PC-9 (cell line): ENCODE measurements at regions not wholly inside any gene's neighbourhood (a gene's known extent, or its start where the extent isn't known, plus 50 kb on each side); places are given as distances from the start of the nearest gene placed in this dataset.

Source experiments
- BruUV-seq: library from RNA; stranded (reverse); fragments of 400-500 nt; replicated peaks from 2 replicates; lab custom pipeline; 2021; lab: Mats Ljungman, UMichigan
- CTCF ChIA-PET: fragments of 300-600 bp; sonication (Branson Sonifier 250); formaldehyde crosslinking; loops from one replicate; lab custom pipeline; 2022; ENCODE audit warnings: antibody characterized with exemption; lab: Charles Lee
- POLR2A ChIA-PET: fragments of 300-600 bp; sonication (Branson Sonifier 250); formaldehyde crosslinking; loops from one replicate; lab custom pipeline; 2022; ENCODE audit warnings: antibody characterized with exemption; ENCODE audit not compliant: unreplicated experiment; lab: Charles Lee
- DNase-seq, 2 experiments: peaks; one replicate each; pipeline versions ENCODE4 v3.0.0 to v3.0.0-alpha.2; 2015 to 2022; ENCODE audit warnings: mixed read lengths in 1 of 2
- H2AFZ ChIP-seq: fragments of 200-600 bp; sonication (generic); 2 replicates; pipeline ENCODE4 v1.8.1; 2017; ENCODE audit warnings: antibody characterized with exemption
- H3F3A ChIP-seq: fragments of 200-600 bp; sonication (generic); 2 replicates; pipeline ENCODE4 v1.8.1; 2017; ENCODE audit warnings: antibody characterized with exemption, mild to moderate bottlenecking, low read depth; ENCODE audit not compliant: insufficient read depth
- H3K27ac ChIP-seq: fragments of 200-600 bp; sonication (generic); 2 replicates; pipeline ENCODE4 v1.6.1; 2016; ENCODE audit warnings: mixed run types
- H3K27me3 ChIP-seq: fragments of 200-600 bp; sonication (generic); 2 replicates; pipeline ENCODE4 v1.6.1; 2016; ENCODE audit warnings: low read depth, mixed run types; ENCODE audit not compliant: insufficient read depth
- H3K36me3 ChIP-seq: fragments of 200-600 bp; sonication (generic); 2 replicates; pipeline ENCODE4 v1.6.1; 2016; ENCODE audit warnings: low read depth, mixed run types
- H3K4me1 ChIP-seq: fragments of 200-600 bp; sonication (generic); replicated peaks from 2 replicates; pipeline ENCODE4 v1.6.1; 2016; ENCODE audit warnings: mixed run types; ENCODE audit not compliant: insufficient read depth
- H3K4me2 ChIP-seq: fragments of 200-600 bp; sonication (generic); 2 replicates; pipeline ENCODE4 v1.6.1; 2017; ENCODE audit warnings: mixed run types
- H3K4me3 ChIP-seq: fragments of 200-600 bp; sonication (generic); 2 replicates; pipeline ENCODE4 v1.6.1; 2016; ENCODE audit warnings: mixed run types
- H3K79me2 ChIP-seq: fragments of 200-600 bp; sonication (generic); 2 replicates; pipeline ENCODE4 v1.6.1; 2017; ENCODE audit warnings: low read depth, mixed run types
- H3K9me2 ChIP-seq: fragments of 200-600 bp; sonication (generic); 2 replicates; pipeline ENCODE4 v1.8.1; 2017; ENCODE audit warnings: mild to moderate bottlenecking; ENCODE audit not compliant: insufficient read depth
- H3K9me3 ChIP-seq: fragments of 200-600 bp; sonication (generic); 2 replicates; pipeline ENCODE4 v1.8.1; 2016; ENCODE audit warnings: low read depth; ENCODE audit not compliant: insufficient read depth
- H4K20me1 ChIP-seq: fragments of 200-600 bp; sonication (generic); 2 replicates; pipeline ENCODE4 v1.8.1; 2017; ENCODE audit not compliant: insufficient read depth
- EZH2 ChIP-seq: fragments of 200-600 bp; sonication (generic); IDR thresholded peaks from 2 replicates; pipeline ENCODE4 v1.8.0; 2017; ENCODE audit warnings: antibody characterized with exemption, low read depth
- intact Hi-C: fragments of 100-400 bp; cut with micrococcal nuclease; formaldehyde crosslinking; loops from one replicate; pipeline ENCODE4 v1.10.0; 2022; ENCODE audit not compliant: unreplicated experiment
- TF ChIP-seq, protein P1 (sequence below): fragments of 200-600 bp; sonication (generic); conservative IDR thresholded peaks from 2 replicates; pipeline ENCODE4 v1.6.1; 2017; ENCODE audit warnings: mixed run types, antibody characterized with exemption, mild to moderate bottlenecking, moderate library complexity

DNA sequence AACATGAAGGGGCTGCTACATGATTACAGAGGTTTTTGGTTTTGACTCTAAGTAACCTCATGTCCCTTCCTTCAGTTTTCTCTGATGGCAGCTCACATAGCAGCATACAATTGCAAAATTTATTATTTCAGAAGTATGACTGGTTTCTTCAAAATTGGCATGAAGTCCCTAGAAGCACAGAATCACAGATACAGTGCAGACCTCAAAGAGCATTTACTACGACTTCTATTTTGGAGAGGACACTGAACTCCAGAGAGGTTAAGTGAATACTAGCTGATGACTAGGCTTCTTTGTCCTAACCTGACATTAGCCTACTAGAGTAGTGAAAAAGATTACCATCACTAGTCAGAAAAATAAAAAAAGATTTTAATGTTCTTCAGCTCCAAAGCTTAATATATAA, 664.3 kb downstream of the RFPL4B start:
- POLR2A ChIA-PET: interaction anchor here (0.9 kb wide), 1 partner anchor 83 kb away, joined by 8 read pairs; no protein-coding TSS in a partner anchor
- BruUV-seq: no TSS peak
- DNase-seq: no peak

DNA sequence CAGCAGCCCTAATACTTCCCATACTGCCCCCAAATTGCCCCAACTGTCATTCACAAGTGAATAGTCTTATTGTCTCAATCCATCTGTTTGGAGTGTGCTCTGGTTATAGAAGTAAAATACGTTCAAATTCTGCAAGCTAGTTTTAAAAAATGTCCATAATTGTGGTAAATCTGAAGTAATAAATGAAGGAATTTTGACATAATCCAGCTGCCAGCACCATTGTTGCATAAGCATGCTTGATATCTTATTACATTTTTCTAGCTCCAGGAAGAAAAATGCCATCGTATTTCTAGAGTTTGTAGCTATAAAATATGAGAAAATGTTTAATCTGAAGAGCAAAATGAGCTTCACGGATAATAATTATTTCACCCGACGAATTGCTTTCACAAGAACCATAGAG, 664.7 kb downstream of the RFPL4B start:
- Histone ChIP-seq H3K9me3 (no peaks in the 10 kb centered on the region), H2AFZ (no peak overlapping the region), H3K4me1 (no peaks in the 10 kb centered on the region), H3K4me3 (no peak overlapping the region), H3K4me2 (no peak overlapping the region), H3K36me3 (no peaks in the 10 kb centered on the region), H3K27ac (no peak overlapping the region), H3F3A (no peaks in the 10 kb centered on the region), H3K9me2 (no peaks in the 10 kb centered on the region), H4K20me1 (no peaks in the 10 kb centered on the region), H3K79me2 (no peaks in the 10 kb centered on the region), H3K27me3 (no peaks in the 10 kb centered on the region)
- intact Hi-C loops: no loop called here
- DNase-seq: no peak
- TF ChIP-seq, protein P1, sequence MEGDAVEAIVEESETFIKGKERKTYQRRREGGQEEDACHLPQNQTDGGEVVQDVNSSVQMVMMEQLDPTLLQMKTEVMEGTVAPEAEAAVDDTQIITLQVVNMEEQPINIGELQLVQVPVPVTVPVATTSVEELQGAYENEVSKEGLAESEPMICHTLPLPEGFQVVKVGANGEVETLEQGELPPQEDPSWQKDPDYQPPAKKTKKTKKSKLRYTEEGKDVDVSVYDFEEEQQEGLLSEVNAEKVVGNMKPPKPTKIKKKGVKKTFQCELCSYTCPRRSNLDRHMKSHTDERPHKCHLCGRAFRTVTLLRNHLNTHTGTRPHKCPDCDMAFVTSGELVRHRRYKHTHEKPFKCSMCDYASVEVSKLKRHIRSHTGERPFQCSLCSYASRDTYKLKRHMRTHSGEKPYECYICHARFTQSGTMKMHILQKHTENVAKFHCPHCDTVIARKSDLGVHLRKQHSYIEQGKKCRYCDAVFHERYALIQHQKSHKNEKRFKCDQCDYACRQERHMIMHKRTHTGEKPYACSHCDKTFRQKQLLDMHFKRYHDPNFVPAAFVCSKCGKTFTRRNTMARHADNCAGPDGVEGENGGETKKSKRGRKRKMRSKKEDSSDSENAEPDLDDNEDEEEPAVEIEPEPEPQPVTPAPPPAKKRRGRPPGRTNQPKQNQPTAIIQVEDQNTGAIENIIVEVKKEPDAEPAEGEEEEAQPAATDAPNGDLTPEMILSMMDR: no peak
- no peak for TF ChIP-seq EZH2
- CTCF ChIA-PET: no interaction called here
- POLR2A ChIA-PET: interaction anchor here (0.9 kb wide), 1 partner anchor 83 kb away, joined by 8 read pairs; no protein-coding TSS in a partner anchor
- no TSS peak for BruUV-seq

More for the DNA sequence above, 664.3 kb downstream of the RFPL4B start:
- H2AFZ ChIP-seq: no peak overlapping the region
- H3K27me3 ChIP-seq: no peaks in the 10 kb centered on the region
- no peak overlapping the region for H3K4me3 ChIP-seq
- H3K9me3 ChIP-seq: no peaks in the 10 kb centered on the region
- TF ChIP-seq EZH2: no peak
- TF ChIP-seq, protein P1: no peak
- CTCF ChIA-PET: no interaction called here
- no peaks in the 10 kb centered on the region for H3K36me3 ChIP-seq
- H3K27ac ChIP-seq: no peak overlapping the region
- H3K9me2 ChIP-seq: no peaks in the 10 kb centered on the region
- H4K20me1 ChIP-seq: no peaks in the 10 kb centered on the region
- intact Hi-C loops: no loop called here
- no peak overlapping the region for H3K4me2 ChIP-seq
- no peaks in the 10 kb centered on the region for H3K4me1 ChIP-seq
- no peaks in the 10 kb centered on the region for H3F3A ChIP-seq
- H3K79me2 ChIP-seq: no peaks in the 10 kb centered on the region

DNA sequence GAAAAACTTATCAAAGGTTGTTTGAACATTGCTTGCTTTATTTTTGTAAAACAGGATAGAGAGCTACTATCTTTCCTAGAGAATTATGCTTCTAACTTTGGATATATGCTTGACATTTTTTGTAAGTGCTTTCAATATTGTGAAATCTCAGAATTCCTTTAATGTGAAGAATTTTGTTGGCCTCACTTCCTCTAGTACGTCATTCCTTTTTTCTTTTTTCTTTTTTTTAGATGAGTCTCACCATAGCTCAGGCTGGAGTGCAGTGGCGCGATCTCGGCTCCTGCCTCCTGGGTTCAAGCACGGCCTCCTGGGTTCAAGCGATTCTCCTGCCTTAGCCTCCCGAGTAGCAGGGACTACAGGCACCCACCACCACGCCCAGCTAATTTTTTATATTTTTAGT, 668.1 kb downstream of the RFPL4B start:
- Histone ChIP-seq H3K79me2 (no peaks in the 10 kb centered on the region), H2AFZ (no peak overlapping the region), H3K36me3 (no peaks in the 10 kb centered on the region), H3F3A (no peaks in the 10 kb centered on the region), H3K4me2 (no peak overlapping the region), H3K4me3 (no peak overlapping the region), H3K27ac (no peak overlapping the region), H3K9me3 (no peaks in the 10 kb centered on the region), H4K20me1 (no peaks in the 10 kb centered on the region), H3K27me3 (no peaks in the 10 kb centered on the region), H3K9me2 (no peaks in the 10 kb centered on the region), H3K4me1 (no peaks in the 10 kb centered on the region)
- intact Hi-C loops: no loop called here
- POLR2A ChIA-PET: no interaction called here
- CTCF ChIA-PET: no interaction called here
- DNase-seq: no peak
- TF ChIP-seq, protein P1: no peak
- no peak for TF ChIP-seq EZH2
- BruUV-seq: no TSS peak
